ENCODE measurements at regions not wholly inside any gene's neighbourhood (a gene's known extent, or its start where the extent isn't known, plus 50 kb on each side); places are given as distances from the start of the nearest gene placed in this dataset.

- Histone ChIP-seq H3K79me2 (ENCODE audit: control insufficient read depth, insufficient read depth, low read length) (no peaks in the 10 kb centered on the region), H3K36me3 (ENCODE audit: control insufficient read depth in 2 of 2, extremely low read depth in 1 of 2, insufficient read depth in 2 of 2, low read length in 2 of 2) (no peaks in the 10 kb centered on the region), H3K27me3 (ENCODE audit: control insufficient read depth, extremely low read depth, insufficient read depth, low read length) (peaks cover 12% of the 10 kb centered on the region), H3K4me1 (ENCODE audit: control insufficient read depth, extremely low read depth, insufficient read depth, low read length) (no peaks in the 10 kb centered on the region), H3K9me3 (ENCODE audit: control insufficient read depth, low read depth, low read length) (no peaks in the 10 kb centered on the region), H2AFZ (ENCODE audit: control insufficient read depth, low read length) (no peak overlapping the region), H3K27ac (ENCODE audit: control insufficient read depth, insufficient read depth, low read length) (no peak overlapping the region), H3K4me3 (ENCODE audit: control insufficient read depth in 2 of 3, extremely low read depth in 1 of 3, insufficient read depth in 2 of 3, low read depth in 1 of 3, low read length in 3 of 3) (no peak overlapping the region), H3K4me2 (ENCODE audit: control insufficient read depth, extremely low read depth, insufficient read depth, low read depth, low read length) (no peak overlapping the region), H3K9ac (ENCODE audit: control insufficient read depth, extremely low read depth, insufficient read depth, low read length) (no peak overlapping the region), H4K20me1 (ENCODE audit: control insufficient read depth, extremely low read depth, insufficient read depth, low read length) (no peaks in the 10 kb centered on the region), H3K9me1 (ENCODE audit: control insufficient read depth, extremely low read depth, insufficient read depth, low read length) (no peaks in the 10 kb centered on the region)
- dilution Hi-C loops (cut with MboI; ENCODE audit: extremely low pct_ligation_motif_present, low sequenced_read_pairs): no loop called here
- TF ChIP-seq CTCF (optimal IDR thresholded peaks at IDR 0.05 in 1 of 3, IDR thresholded peaks at IDR 0.05 in 1 of 3, conservative IDR thresholded peaks at IDR 0.05 in 1 of 3; ENCODE audit: extremely low read depth in 1 of 3, insufficient read depth in 2 of 3, low read length in 3 of 3) (no peak), EZH2 (IDR thresholded peaks at IDR 0.05; ENCODE audit: low read length) (no peak)
- DNase-seq (ENCODE audit: low read depth, low spot score) (no peak), FAIRE-seq (no peak)
Observed at GRCh38 chr1:47685763-47686066, 247.9 kb downstream of the FOXD2 start.

GRCh38 chr1:47686731-47687630 is 249.1 kb downstream of the FOXD2 start:
- no peaks in the 10 kb centered on the region for H3K9me3 ChIP-seq (ENCODE audit: control insufficient read depth, low read depth, low read length)
- no peaks in the 10 kb centered on the region for H3K9me1 ChIP-seq (ENCODE audit: control insufficient read depth, extremely low read depth, insufficient read depth, low read length)
- H3K4me2 ChIP-seq (ENCODE audit: control insufficient read depth, extremely low read depth, insufficient read depth, low read depth, low read length): no peak overlapping the region
- H3K9ac ChIP-seq (ENCODE audit: control insufficient read depth, extremely low read depth, insufficient read depth, low read length): no peak overlapping the region
- no peak for TF ChIP-seq CTCF (optimal IDR thresholded peaks at IDR 0.05 in 1 of 3, IDR thresholded peaks at IDR 0.05 in 1 of 3, conservative IDR thresholded peaks at IDR 0.05 in 1 of 3; ENCODE audit: extremely low read depth in 1 of 3, insufficient read depth in 2 of 3, low read length in 3 of 3)
- TF ChIP-seq EZH2 (IDR thresholded peaks at IDR 0.05; ENCODE audit: low read length): no peak
- H3K79me2 ChIP-seq (ENCODE audit: control insufficient read depth, insufficient read depth, low read length): no peaks in the 10 kb centered on the region
- H2AFZ ChIP-seq (ENCODE audit: control insufficient read depth, low read length): no peak overlapping the region
- H4K20me1 ChIP-seq (ENCODE audit: control insufficient read depth, extremely low read depth, insufficient read depth, low read length): no peaks in the 10 kb centered on the region
- H3K27ac ChIP-seq (ENCODE audit: control insufficient read depth, insufficient read depth, low read length): no peak overlapping the region
- H3K36me3 ChIP-seq (ENCODE audit: control insufficient read depth in 2 of 2, extremely low read depth in 1 of 2, insufficient read depth in 2 of 2, low read length in 2 of 2): no peaks in the 10 kb centered on the region
- no peaks in the 10 kb centered on the region for H3K4me1 ChIP-seq (ENCODE audit: control insufficient read depth, extremely low read depth, insufficient read depth, low read length)
- DNase-seq (ENCODE audit: low read depth, low spot score) (no peak), FAIRE-seq (no peak)
- H3K27me3 ChIP-seq (ENCODE audit: control insufficient read depth, extremely low read depth, insufficient read depth, low read length): peaks cover 12% of the 10 kb centered on the region
- dilution Hi-C loops (cut with MboI; ENCODE audit: extremely low pct_ligation_motif_present, low sequenced_read_pairs): no loop called here
- H3K4me3 ChIP-seq (ENCODE audit: control insufficient read depth in 2 of 3, extremely low read depth in 1 of 3, insufficient read depth in 2 of 3, low read depth in 1 of 3, low read length in 3 of 3): no peak overlapping the region
